ENCODE measurements at regions not wholly inside any gene's neighbourhood (a gene's known extent, or its start where the extent isn't known, plus 50 kb on each side); places are given as distances from the start of the nearest gene placed in this dataset.

DNA sequence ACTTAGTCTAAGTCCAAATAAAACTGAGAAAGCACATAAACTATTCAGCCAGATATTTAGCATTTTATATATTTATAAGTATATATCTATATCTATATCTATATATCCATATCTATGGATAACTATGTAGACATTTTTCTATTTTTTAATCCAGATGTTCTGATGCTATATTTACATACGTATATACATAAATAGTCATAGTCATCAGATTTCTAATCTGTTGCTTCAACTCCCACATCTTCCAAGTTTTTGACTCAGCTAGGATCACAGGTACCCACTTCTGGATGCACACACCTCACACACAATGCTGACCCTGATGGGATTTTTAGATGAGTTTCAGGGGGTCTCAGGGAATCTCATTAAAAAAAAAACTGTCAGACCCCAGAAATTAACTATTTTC, 52.2 kb upstream of the ZC3H11B start:
- in situ Hi-C loops (cut with MboI; ENCODE audit: low pct_unique_long_range_greater_than_20kb, low sequenced_read_pairs, unreplicated experiment): loop anchor here (10.0 kb wide), 1 partner anchor 140 kb away; no protein-coding TSS in a partner anchor
- TF ChIP-seq, protein P1, sequence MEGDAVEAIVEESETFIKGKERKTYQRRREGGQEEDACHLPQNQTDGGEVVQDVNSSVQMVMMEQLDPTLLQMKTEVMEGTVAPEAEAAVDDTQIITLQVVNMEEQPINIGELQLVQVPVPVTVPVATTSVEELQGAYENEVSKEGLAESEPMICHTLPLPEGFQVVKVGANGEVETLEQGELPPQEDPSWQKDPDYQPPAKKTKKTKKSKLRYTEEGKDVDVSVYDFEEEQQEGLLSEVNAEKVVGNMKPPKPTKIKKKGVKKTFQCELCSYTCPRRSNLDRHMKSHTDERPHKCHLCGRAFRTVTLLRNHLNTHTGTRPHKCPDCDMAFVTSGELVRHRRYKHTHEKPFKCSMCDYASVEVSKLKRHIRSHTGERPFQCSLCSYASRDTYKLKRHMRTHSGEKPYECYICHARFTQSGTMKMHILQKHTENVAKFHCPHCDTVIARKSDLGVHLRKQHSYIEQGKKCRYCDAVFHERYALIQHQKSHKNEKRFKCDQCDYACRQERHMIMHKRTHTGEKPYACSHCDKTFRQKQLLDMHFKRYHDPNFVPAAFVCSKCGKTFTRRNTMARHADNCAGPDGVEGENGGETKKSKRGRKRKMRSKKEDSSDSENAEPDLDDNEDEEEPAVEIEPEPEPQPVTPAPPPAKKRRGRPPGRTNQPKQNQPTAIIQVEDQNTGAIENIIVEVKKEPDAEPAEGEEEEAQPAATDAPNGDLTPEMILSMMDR (IDR thresholded peaks at IDR 0.05; ENCODE audit: extremely low read depth, insufficient read depth, missing control alignments): no peak
- no peak for DNase-seq (ENCODE audit: low spot score)

DNA sequence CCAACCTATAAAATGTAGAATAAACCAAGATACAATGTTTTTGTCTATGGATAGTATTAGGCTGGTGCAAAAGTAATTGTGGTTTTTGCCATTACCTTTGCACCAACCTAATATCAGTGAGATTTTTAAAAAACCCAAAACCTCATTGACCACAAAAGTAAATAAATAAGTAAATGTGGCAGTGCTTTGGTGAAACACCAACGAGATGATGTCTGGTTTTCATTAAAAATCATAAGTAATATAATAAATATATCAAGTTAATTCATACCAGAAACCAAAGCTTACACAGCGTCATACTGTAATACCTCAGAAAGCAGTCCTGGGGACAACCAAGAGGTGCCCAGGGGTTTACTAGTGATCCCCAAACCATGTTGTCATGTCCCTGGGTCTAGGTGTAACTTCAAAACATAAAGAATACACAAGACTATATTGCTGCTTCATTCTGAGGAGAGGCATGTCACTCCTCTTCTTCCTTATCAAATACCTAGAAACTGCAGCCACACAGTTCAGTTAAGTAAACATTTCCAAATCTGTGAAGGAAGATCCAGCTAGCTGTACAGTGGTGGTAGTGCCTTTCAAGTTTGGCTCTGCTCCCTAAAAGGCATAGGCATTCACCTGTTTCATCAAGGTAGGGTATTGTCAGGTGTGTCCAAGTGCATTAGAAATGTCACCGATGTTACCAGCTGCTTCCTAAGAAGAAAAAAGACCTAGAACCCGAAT, 51.6 kb upstream of the ZC3H11B start:
- in situ Hi-C loops (cut with MboI; ENCODE audit: low pct_unique_long_range_greater_than_20kb, low sequenced_read_pairs, unreplicated experiment): loop anchor here (10.0 kb wide), 1 partner anchor 140 kb away; no protein-coding TSS in a partner anchor
- TF ChIP-seq, protein P1 (IDR thresholded peaks at IDR 0.05; ENCODE audit: extremely low read depth, insufficient read depth, missing control alignments): no peak
- DNase-seq (ENCODE audit: low spot score): no peak
